ENCODE measurements at regions not wholly inside any gene's neighbourhood (a gene's known extent, or its start where the extent isn't known, plus 50 kb on each side); places are given as distances from the start of the nearest gene placed in this dataset.

GRCh38 chr12:60240891-60241290, 645.1 kb downstream of the SLC16A7 start:
- Histone ChIP-seq H3K4me3 (no peak overlapping the region), H3K9me3 (no peaks in the 10 kb centered on the region), H3K27ac (no peak overlapping the region), H3K27me3 (no peaks in the 10 kb centered on the region), H3K36me3 (no peaks in the 10 kb centered on the region), H3K4me1 (no peaks in the 10 kb centered on the region)
- intact Hi-C loops (cut with DNase I), result no loop called here
- DNase-seq (ENCODE audit: low spot score in 2 of 2), result no peak
- no peak for TF ChIP-seq CTCF (IDR thresholded peaks at IDR 0.05)

- DNase-seq (ENCODE audit: low spot score in 2 of 2), result no peak
- H3K4me1 ChIP-seq, result no peaks in the 10 kb centered on the region
- no peak overlapping the region for H3K27ac ChIP-seq
- no peaks in the 10 kb centered on the region for H3K9me3 ChIP-seq
- no peaks in the 10 kb centered on the region for H3K36me3 ChIP-seq
- no peak overlapping the region for H3K4me3 ChIP-seq
- TF ChIP-seq CTCF (IDR thresholded peaks at IDR 0.05), result no peak
- H3K27me3 ChIP-seq, result no peaks in the 10 kb centered on the region
- intact Hi-C loops (cut with DNase I), result no loop called here
These were observed 655.3 kb downstream of the SLC16A7 start for GRCh38 chr12:60251091-60251490.

- Histone ChIP-seq H3K27ac (no peak overlapping the region), H3K9me3 (no peaks in the 10 kb centered on the region), H3K27me3 (no peaks in the 10 kb centered on the region), H3K36me3 (no peaks in the 10 kb centered on the region), H3K4me3 (no peak overlapping the region), H3K4me1 (no peaks in the 10 kb centered on the region)
- no peak for DNase-seq (ENCODE audit: low spot score in 2 of 2)
- intact Hi-C loops (cut with DNase I), result no loop called here
- TF ChIP-seq CTCF (IDR thresholded peaks at IDR 0.05), result no peak
These were observed 656.7 kb downstream of the SLC16A7 start for GRCh38 chr12:60252359-60253096.

GRCh38 chr12:60255044-60255443, 659.2 kb downstream of the SLC16A7 start:
- Histone ChIP-seq H3K4me3 (no peak overlapping the region), H3K36me3 (no peaks in the 10 kb centered on the region), H3K9me3 (no peaks in the 10 kb centered on the region), H3K27me3 (no peaks in the 10 kb centered on the region), H3K4me1 (no peaks in the 10 kb centered on the region), H3K27ac (no peak overlapping the region)
- intact Hi-C loops (cut with DNase I), result no loop called here
- no peak for DNase-seq (ENCODE audit: low spot score in 2 of 2)
- TF ChIP-seq CTCF (IDR thresholded peaks at IDR 0.05), result no peak

- H3K4me3 ChIP-seq, result no peak overlapping the region
- TF ChIP-seq CTCF (IDR thresholded peaks at IDR 0.05), result no peak
- intact Hi-C loops (cut with DNase I), result no loop called here
- no peaks in the 10 kb centered on the region for H3K9me3 ChIP-seq
- no peak overlapping the region for H3K27ac ChIP-seq
- no peaks in the 10 kb centered on the region for H3K4me1 ChIP-seq
- H3K36me3 ChIP-seq, result no peaks in the 10 kb centered on the region
- H3K27me3 ChIP-seq, result no peaks in the 10 kb centered on the region
- DNase-seq (ENCODE audit: low spot score in 2 of 2), result no peak
These were observed 661.2 kb downstream of the SLC16A7 start for GRCh38 chr12:60257063-60257462.

GRCh38 chr12:60259225-60259624, 663.4 kb downstream of the SLC16A7 start:
- TF ChIP-seq CTCF (IDR thresholded peaks at IDR 0.05), result no peak
- Histone ChIP-seq H3K27me3 (no peaks in the 10 kb centered on the region), H3K9me3 (no peaks in the 10 kb centered on the region), H3K4me1 (no peaks in the 10 kb centered on the region), H3K36me3 (no peaks in the 10 kb centered on the region), H3K4me3 (no peak overlapping the region), H3K27ac (no peak overlapping the region)
- no peak for DNase-seq (ENCODE audit: low spot score in 2 of 2)
- intact Hi-C loops (cut with DNase I), result no loop called here

Data from ascending aorta (tissue), 2 donors.